ENCODE measurements at regions not wholly inside any gene's neighbourhood (a gene's known extent, or its start where the extent isn't known, plus 50 kb on each side); places are given as distances from the start of the nearest gene placed in this dataset.
A peak's percentile ranks its signal among the peaks of the same experiment; 100 is the strongest.

- TF ChIP-seq CTCF (IDR thresholded peaks at IDR 0.05; ENCODE audit: low read length, missing control alignments) = no peak
- DNase-seq (ENCODE audit: low read depth) = no peak
- H3K4me3 ChIP-seq (replicated peaks; ENCODE audit: low read depth, low read length) = no peak overlapping the region
Observed at GRCh38 chr2:129925381-129925780, 54.1 kb upstream of the RAB6C start.

DNA sequence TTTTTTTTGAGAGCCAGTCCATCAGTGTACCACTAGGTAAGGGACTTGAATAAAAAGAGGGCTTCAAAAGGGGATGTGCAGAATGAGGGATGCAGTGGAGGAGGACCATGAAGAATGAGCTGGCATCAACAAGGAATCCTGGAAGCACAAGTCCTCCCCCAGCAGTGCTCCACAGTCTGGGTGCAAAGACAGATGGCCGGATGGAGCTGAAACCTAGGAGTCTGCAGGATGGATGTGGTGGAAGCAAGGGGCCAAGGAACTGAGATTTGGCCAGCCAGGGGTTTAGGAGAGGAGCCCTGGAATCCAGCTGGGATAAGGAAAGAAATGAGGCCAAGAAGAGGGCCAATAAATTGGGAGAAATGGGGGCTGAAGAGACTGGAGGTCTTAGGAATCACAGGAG is 51.8 kb upstream of the RAB6C start:
- TF ChIP-seq CTCF (IDR thresholded peaks at IDR 0.05; ENCODE audit: low read length, missing control alignments) = no peak
- H3K4me3 ChIP-seq (replicated peaks; ENCODE audit: low read depth, low read length) = no peak overlapping the region
- no peak for DNase-seq (ENCODE audit: low read depth)

- no peak overlapping the region for H3K4me3 ChIP-seq (replicated peaks; ENCODE audit: low read depth, low read length)
- TF ChIP-seq CTCF (IDR thresholded peaks at IDR 0.05; ENCODE audit: low read length, missing control alignments) = no peak
- DNase-seq (ENCODE audit: low read depth) = peak; percentile 3
Observed at GRCh38 chr2:129929321-129930290, 49.9 kb upstream of the RAB6C start.
